Erythroblast (primary cell): ENCODE measurements at regions not wholly inside any gene's neighbourhood (a gene's known extent, or its start where the extent isn't known, plus 50 kb on each side); places are given as distances from the start of the nearest gene placed in this dataset.

Source experiments
- DNase-seq, 2 experiments: peaks; one replicate each; lab custom pipeline; 2025; lab: John Stamatoyannopoulos, UW
- GATA1 ChIP-seq: IDR thresholded peaks from 2 replicates; pipeline ENCODE4 v1.6.1; 2011; ENCODE audit warnings: low read depth, mild to moderate bottlenecking, control low read depth, low read length, moderate library complexity
- POLR2A ChIP-seq: IDR thresholded peaks from 2 replicates; pipeline ENCODE4 v1.6.1; 2011; ENCODE audit warnings: mild to moderate bottlenecking, low read length

- DNase-seq, result no peak
- TF ChIP-seq GATA1 (no peak), POLR2A (no peak)
Measured at GRCh38 chr20:48156951-48157700, 371.8 kb upstream of the SULF2 start.

GRCh38 chr20:48156521-48156920 is 371.2 kb upstream of the SULF2 start:
- DNase-seq, result no peak
- TF ChIP-seq POLR2A, result no peak
- no peak for TF ChIP-seq GATA1

- no peak for DNase-seq
- no peak for TF ChIP-seq GATA1
- no peak for TF ChIP-seq POLR2A
Measured at GRCh38 chr20:48155268-48155667, 370.0 kb upstream of the SULF2 start.

GRCh38 chr20:48154040-48154765 is 368.9 kb upstream of the SULF2 start:
- TF ChIP-seq GATA1, result no peak
- no peak for TF ChIP-seq POLR2A
- no peak for DNase-seq

- no peak for TF ChIP-seq POLR2A
- no peak for TF ChIP-seq GATA1
- DNase-seq, result no peak
Measured at GRCh38 chr20:48153523-48153922, 368.2 kb upstream of the SULF2 start.

GRCh38 chr20:48153103-48153502 is 367.8 kb upstream of the SULF2 start:
- DNase-seq, result no peak
- TF ChIP-seq GATA1 (no peak), POLR2A (no peak)

- TF ChIP-seq POLR2A, result no peak
- TF ChIP-seq GATA1, result no peak
- DNase-seq, result no peak
Measured at GRCh38 chr20:48150568-48150967, 365.3 kb upstream of the SULF2 start.

- DNase-seq, result no peak
- TF ChIP-seq GATA1 (no peak), POLR2A (no peak)
Measured at GRCh38 chr20:48149902-48150301, 364.6 kb upstream of the SULF2 start.

GRCh38 chr20:48148916-48149672 is 363.8 kb upstream of the SULF2 start:
- DNase-seq, result no peak
- no peak for TF ChIP-seq GATA1
- TF ChIP-seq POLR2A, result no peak

GRCh38 chr20:48148020-48148419 is 362.7 kb upstream of the SULF2 start:
- no peak for TF ChIP-seq GATA1
- TF ChIP-seq POLR2A, result no peak

GRCh38 chr20:48147311-48147710 is 362.0 kb upstream of the SULF2 start:
- TF ChIP-seq POLR2A (no peak), GATA1 (no peak)
- DNase-seq, result no peak

More at GRCh38 chr20:48148020-48148419, 362.7 kb upstream of the SULF2 start:
- no peak for DNase-seq

GRCh38 chr20:48146877-48147276 is 361.6 kb upstream of the SULF2 start:
- no peak for TF ChIP-seq GATA1
- TF ChIP-seq POLR2A, result no peak
- no peak for DNase-seq

- no peak for TF ChIP-seq GATA1
- TF ChIP-seq POLR2A, result no peak
- DNase-seq, result no peak
Measured at GRCh38 chr20:48146308-48146707, 361.0 kb upstream of the SULF2 start.
